GM18511 (cell line): ENCODE measurements at regions not wholly inside any gene's neighbourhood (a gene's known extent, or its start where the extent isn't known, plus 50 kb on each side); places are given as distances from the start of the nearest gene placed in this dataset.
"Not testable (repeated sequence)": the region's sequence is repeated elsewhere in the genome, so short reads cannot be mapped to it uniquely, and the experiment has no call there.

Source experiments
- ATAC-seq: cut with Tn5 transposase; IDR thresholded peaks from one replicate; pipeline ENCODE4 v1.9.1; 2021; ENCODE audit warnings: mild to moderate bottlenecking, moderate library complexity; ENCODE audit not compliant: unreplicated experiment

DNA sequence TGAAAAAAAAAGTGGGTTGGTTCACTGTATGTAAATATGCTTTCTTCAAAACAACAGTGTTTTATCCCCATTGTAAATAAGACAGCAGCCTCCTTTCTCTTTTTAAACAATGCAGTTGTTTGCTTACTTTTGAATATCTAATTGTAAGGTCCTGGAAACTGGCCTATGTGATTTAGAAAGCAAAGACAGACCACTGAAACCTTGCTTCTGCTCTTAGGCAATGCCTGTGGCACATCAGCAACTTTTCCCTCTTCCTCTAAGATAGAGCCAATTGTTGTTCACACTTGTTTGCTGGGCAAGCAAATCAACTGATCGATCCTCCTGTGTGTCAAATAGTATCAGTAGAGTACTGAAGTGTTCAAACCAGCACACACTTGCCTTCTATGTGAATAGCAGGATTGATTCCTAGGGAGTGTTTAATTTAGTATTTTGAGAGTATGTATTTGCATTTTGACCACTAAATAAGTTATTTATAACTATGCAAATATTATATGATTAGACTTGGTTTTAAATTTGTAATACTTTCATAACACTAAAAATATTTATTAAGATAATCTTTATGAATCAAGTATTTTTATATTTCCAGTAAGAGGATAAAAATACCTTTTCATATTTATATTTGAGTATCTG lies 55.4 kb upstream of the GRPR start:
- peak; percentile 69 for ATAC-seq

DNA sequence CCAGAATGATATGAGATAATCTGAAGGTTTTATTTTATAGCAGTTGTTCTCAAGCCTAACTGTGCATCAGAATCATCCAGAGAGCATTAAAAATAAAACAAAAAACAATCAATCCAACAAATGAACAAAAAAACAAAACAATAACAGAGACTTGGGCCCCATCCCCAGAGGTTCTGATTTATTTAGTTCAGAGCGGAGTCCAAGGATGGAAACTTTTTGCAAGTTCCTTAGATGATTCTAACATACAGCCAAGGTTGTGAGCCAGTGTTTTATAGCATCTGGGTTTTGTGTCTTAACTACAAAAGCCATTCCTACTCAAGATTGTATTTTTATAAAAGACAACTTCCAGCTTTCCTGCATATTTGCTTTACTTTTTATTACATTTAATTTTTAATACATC lies 59.4 kb upstream of the GRPR start:
- no peak for ATAC-seq

DNA sequence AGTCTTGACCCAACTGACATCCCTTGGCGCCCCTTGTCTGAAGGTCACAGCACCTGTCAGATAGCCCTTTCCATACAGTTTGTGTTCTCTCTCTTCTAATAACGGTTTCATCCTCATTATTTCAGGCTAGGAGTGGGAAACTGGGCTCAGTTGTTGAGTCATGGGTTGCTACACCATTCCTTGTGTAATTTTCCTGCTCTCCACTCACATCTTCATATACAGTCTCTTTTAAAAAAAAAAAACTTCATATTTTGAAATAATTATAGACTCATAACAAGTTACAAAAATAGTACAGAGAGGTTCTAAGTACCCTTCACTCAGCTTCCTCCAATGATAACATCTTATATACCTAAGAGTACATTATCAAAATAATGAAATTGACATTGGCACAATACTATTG lies 60.2 kb upstream of the GRPR start:
- ATAC-seq: no peak

DNA sequence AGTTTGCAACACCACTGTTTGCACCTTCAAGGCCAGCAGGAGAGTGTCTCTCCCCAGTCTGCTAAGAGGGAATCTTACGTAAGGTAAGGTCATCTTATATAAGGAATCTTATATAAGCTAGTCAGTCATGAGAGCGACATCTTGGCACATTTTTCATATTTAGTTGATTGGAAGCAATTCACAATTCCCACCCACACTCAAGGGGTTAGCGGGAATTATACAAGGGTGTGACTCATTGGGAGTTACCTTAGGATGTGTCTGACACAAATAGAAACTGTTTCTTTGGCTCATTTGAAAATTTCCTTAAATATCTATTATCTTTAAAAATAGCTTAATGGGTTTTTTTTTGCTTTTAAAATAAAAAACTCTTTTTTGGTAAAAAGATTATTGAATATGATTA lies 62.1 kb upstream of the GRPR start:
- ATAC-seq: no peak

DNA sequence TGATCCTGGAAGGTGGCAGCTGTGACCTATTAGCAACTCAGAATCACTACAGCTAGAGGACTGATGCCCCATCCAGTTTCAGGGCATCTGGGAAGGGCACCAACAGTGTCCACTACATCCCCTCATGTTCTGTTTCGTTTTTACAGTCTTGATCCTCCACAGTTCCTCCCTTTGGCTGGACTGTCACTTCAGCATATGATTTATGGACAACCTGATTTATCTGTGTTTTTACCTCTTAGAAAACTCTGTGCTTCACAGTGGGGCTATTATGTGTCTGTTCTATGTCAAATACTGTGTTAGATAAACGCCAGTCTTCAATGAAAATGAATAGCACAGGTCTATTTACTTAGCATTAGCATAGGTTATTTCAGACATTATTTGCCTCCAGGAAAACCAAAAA lies 63.1 kb upstream of the GRPR start:
- no peak for ATAC-seq

DNA sequence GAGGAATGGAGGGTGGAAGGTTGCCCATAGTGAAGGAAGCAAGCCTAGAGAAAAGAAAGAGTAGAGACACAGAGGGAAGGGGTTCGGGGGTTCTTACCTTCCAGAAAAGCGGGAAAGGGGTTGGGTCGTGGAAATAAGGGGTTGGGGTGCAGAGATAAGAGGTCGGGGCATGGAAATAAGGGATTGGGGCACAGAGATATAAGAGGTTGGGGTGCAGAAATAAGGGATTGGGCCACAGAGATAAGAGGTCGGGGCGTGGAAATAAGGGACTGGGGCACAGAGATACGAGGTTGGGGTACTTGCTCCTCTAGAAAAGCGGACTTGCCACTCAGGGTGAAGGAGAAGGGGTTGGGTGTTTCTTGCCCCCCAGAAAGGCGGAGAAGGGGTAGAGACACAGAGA lies 74.2 kb upstream of the GRPR start:
- ATAC-seq: not testable (repeated sequence)

DNA sequence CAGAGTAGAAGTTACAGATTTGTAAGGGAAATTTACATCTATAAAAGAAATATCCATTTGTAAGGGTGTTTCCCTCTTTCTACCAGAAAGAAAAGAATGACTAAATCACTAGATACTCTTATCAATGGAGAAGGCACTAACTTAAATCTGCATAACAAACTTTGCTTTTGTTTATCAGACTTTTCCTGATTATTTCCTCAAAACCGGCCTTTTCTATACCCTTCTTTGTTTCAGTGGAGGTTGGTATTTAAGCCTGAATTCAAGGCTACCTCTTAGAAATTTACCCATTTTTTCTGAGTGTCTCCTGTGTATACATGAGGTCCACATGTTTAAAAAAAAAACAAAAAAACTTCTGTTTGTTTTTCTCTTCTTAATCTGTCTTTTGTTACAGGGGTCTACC lies 80.4 kb upstream of the GRPR start:
- ATAC-seq: no peak

DNA sequence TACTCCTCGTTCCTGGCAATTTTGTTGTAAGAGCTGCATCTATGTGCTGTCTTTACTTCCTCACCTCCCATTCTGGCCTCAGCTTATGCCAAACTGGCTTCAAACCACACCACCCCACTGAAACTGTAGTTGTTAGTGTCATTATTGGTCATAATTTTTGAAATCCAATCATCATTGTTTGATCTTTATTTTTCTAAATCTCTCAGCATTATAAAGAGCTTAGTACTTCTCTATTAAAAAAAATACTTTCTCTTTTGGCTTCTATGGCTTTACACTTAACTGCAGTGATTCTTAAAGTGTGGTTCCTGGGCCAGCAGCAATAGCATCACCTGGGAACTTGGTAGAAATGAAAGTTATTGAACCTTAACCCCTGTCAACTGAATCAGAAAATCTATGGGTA lies 83.5 kb upstream of the GRPR start:
- ATAC-seq: peak; percentile 56

DNA sequence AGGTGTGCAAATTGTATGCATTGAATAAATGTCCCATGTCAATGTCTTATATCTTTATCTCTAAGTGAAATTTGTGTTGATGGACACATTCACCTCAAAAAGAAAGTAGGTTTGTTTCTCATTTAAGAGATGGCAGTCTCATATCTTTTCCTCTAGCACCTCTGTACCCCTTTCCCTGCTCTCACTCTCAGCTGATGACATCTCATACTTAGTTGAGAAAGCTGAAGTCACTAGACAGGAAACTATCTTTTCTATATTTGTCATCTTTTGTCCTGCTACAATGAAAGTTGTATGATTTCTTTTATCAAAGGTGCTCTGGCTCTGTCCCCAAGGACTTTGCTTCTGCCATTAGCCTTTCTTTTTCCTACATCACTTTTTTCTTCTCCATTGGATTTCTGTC lies 84.0 kb upstream of the GRPR start:
- ATAC-seq: peak; percentile 60

DNA sequence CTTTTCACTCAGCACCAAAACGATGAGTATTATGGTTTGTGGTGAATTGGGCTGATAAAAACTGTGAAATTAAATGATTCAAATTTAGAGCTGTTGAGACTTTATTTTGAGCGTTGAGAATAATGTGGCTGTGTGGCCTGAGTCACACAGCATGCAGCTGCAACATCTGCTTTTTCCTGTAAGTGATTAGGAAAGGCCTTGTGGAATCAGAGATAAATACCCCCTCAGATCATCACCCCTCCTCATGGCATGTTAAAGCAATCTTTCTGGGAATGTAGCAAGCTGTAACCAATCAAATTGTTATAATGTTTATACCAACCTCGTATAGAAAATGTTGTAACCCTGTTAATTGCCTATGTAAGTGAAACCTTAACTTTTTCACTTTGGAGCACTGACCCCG lies 90.0 kb upstream of the GRPR start:
- no peak for ATAC-seq

DNA sequence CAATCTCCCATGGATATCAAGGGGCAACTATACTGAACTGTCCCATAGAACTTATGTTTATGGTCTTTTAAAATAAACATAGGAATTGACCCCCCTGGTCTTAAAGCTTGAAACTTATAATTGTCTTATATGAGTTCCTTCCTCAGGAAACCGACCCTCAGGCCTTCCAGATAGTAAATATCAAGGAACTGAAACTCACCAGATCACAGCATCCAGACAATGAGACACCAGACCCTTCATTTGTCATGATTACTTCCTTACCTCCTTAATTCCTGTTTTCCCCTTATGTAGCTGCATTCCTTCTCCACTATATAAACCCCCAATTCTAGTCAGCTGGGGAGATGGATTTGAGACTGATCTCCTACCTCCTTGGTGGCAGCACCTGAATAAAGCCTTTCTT lies 94.8 kb upstream of the GRPR start:
- no peak for ATAC-seq

DNA sequence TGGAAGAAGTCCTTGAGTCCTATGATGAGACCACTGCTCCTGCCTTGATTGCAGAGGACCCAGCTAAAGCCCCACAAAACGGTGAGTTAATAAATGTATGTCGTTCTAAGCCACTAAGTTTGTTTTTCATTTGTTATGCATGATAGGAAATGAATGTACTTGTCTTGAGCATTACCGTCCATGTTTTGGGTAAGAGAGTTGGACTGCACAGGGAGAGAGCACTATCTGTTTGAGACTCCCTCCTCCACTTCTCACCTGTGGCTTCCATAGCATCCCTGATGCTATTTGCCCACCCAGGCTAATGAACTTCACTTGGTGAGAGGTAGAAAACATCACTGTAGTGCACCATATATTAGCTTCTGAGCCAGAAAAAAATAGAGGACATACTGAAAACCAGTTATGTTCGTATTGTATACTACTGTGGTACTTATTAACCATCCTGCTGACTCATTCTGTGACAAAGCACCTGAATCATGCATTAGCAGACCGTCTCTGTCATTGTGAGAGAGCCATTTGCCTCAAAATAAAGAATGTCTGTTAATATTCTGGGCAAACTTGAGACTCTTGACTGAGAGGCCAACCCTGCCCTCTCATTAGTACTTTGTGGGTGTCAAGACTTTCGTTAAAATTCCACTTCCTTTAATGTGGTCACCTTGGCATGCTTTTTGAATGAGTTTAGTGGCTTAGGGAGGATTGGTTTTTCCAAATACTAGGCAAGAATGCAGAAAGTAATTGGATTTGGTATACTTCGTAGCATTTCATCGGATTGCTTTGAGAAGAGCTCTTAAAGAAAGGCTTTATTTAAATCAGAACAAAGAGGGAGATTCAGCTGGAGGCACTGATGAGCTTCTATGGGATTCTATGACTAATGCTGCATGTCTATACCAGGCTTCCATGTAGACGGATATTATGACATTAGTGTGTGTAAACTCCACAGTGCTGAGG lies 99.3 kb upstream of the GRPR start:
- ATAC-seq: peak; percentile 95

DNA sequence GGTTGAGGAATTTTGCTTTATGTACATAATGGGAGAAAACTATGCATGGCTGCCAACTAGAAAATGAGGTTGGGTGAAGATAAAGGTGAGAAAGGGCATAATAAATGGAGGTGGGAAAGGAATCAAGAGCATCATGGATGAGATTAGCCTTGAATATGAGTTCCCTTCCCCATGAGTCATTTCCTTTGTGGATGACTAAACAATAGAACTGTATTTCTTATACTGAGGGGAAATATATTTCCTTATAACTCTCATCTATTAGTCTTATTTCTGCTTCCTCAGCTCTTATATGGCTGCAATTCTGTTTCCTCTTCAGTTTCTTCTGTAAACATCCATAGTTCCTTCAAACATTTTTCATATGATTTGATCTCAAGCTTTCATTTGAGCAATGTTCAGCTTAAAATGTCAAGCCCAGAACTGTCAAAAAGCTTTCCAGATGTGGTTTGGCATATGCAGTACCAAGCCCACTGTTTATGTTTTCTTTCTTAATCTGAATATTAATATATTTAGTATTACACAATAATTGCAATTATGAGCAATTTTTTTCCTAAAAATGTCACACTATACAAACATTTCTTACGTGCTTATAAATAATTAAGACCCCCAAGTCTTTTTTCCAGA lies 100.7 kb upstream of the GRPR start:
- ATAC-seq: no peak

DNA sequence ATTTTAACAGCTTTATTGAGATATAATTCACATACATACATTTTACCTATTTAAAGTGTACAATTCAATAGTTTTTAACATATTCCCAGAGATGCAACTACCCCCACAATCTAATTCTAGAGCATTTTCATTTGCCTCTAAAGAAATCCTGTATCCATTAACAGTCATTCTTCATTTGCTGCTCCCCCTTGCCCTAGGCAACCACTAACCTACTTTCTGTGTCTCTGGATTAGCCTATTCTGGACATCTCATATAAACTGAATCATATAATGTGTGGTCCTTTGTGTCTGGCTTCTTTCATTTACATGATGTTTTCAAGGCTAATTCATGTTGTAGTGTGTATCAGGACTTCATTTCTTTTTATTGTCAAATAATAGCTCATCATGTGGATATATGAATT lies 105.1 kb upstream of the GRPR start:
- no peak for ATAC-seq

DNA sequence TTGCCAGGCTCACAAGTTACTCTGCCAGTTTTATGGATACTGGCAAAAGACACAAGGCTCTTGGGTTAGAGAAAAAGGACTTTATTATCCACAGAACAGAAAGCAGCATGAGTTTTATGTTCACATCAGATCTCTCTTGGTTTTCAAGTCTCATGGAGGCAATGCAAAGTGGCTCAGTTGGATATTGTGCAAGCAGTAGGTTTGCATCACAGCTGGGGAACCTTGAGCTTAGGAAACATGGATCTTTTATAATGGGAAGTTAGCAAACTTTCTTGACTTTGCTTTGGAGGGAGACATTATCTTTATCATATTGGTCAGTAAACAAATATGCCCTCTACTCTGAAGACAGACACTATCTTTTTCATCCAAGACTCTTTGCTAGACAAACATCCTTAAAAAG lies 109.2 kb upstream of the GRPR start:
- ATAC-seq: no peak

DNA sequence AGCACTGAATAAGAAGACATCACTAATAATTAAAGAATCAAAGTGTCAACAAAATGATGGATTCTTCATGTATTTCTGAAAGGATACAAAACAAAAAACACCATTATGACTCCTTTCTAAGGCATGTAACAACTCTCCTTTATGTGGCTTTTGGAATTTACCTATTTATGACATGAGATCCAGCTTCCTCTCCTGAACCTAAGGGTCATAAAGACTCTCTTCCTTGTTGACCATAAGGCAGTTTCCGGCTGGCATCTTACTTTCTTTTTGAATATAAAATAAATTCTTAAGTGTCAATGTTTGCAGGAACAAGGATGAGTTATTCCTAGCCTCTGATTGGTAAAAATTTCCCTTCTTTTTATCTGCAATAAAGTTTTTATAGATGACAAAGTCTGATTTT lies 111.1 kb upstream of the GRPR start:
- ATAC-seq: no peak

DNA sequence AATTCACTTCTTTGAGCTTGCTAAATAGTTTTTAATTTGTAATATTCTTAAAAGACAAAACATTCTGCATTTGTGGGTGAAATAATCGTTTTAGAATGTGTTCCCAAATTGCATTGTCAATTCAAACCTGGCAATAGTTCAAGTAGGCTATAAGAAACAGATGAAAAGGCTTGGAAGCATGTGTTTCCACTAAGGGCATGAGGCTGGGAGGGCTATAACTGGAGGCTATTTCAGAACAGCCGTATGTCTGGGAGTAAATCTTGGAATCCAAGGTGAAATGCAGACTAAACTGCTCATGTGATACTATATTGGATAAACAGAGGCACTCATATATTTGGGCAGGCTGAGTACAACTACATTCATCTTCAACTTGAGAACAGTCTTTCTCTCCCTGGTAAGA lies 117.4 kb upstream of the GRPR start:
- no peak for ATAC-seq

DNA sequence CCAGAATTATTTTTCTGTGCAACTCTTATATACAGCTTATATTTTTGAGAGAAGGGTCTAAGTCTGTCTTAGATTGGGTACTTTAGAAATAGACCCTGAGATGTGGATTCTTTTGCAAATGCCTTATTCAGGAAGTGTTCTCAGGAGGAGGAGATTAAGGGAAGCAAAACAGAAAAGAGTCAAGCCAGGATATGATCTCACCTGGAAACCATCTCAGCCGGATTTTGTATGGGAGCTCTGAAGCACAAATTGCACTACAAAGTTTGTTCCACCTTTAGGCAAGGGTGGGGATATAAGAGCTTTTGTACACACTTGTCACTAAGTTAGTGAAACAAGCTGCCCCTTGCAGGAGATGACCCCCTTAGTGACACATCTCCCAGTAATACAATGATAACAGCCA lies 121.2 kb upstream of the GRPR start:
- no peak for ATAC-seq

DNA sequence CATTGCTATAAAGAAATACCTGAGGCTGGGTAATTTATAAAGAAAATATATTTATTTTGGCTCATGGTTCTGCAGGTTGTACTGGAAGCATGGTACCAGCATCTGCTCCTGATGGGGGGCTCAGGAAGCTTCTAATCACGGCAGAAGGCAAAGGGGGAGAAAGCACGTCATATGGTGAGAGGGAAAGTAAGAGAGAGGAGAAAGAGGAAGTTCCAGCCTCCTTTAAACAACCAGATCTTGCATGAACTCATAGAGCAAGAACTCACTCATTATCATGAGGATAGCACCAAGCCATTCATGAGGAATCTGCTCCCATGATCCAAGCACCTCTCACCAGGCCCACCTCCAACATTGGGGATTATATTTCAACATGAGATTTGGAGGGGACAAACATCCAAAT lies 125.0 kb upstream of the GRPR start:
- ATAC-seq: no peak

DNA sequence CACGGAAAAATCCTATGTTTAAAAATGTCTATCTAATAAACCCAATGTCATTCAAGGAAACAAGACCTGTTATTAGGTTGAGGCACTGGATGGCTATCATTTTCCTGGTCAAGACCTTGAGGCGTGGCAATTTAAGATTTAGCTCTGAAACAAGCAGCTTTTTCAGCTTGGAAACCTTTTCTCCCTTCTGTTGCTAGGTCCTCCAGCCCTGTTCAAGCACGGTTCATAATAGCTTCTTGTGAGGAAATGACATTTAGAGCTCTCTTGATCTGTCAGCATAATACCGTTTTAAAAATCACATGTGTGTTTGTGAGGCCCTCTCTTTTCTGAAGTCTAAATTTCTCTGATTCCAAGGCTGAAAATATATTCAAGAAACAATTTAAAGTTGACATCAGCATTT lies 133.6 kb upstream of the GRPR start:
- no peak for ATAC-seq

DNA sequence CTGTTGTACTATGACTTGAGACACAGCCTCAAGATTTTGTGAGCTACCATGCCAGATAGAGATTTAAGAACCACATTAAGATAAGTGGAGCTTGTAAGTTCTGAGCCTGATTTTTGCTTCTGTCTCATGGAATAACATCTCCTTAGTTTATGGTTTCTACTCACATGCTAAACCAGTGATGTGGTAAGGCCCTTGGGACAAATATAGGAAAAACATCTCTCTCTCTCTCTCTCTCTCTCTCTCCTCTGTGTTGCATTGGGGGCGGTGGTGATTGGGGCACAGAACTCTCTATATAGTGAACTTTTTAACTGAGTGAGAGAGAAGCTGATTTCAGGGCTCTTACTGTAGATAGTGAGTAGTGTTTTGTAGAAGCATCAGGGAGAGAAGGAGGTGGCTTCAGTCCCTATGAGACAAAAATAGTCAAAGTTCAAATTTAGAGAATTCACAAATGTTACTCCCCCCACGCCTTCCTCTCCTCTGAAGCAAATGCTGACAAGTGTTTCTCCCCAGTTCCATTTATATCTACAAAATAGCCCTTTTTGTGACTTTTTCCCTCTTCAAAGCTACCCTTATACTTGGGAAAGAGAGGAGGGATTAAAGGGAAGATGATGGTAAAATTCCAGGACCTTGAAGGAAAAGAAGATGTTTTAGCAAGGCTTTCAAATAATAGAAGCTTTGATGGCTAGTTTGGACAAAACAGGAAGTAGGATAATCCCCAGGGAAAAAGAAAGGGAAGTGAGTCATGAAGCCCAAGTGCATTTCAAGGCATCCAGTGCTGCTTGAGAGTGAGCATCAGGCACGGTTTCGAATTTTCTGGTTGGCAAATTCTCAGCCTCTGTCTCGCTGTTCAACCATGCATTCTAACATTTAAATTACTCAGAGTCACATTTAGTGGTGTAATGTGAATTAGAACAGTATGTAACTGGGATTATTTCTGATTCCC lies 134.3 kb upstream of the AP1S2 start:
- ATAC-seq: peak; percentile 56
